PFSK-1 (cell line): ENCODE measurements at regions not wholly inside any gene's neighbourhood (a gene's known extent, or its start where the extent isn't known, plus 50 kb on each side); places are given as distances from the start of the nearest gene placed in this dataset.

ENCODE experiments used
- FOXP2 ChIP-seq: optimal IDR thresholded peaks from 2 replicates; pipeline ENCODE3; 2011; ENCODE audit warnings: borderline replicate concordance, control low read depth, inconsistent platforms; ENCODE audit not compliant: insufficient read depth; ENCODE audit errors: extremely low read length, extremely low read depth
- POLR2AphosphoS5 ChIP-seq: IDR thresholded peaks from 2 replicates; pipeline ENCODE4 v1.6.1; 2012; ENCODE audit warnings: low read depth, mild to moderate bottlenecking, control low read depth, low read length, moderate library complexity
- SIN3A ChIP-seq: IDR thresholded peaks from 2 replicates; pipeline ENCODE4 v1.6.1; 2012; ENCODE audit warnings: mild to moderate bottlenecking, low read length, moderate library complexity, borderline replicate concordance; ENCODE audit not compliant: insufficient read depth
- TAF1 ChIP-seq: IDR thresholded peaks from 2 replicates; pipeline ENCODE4 v1.6.1; 2012; ENCODE audit warnings: low read length, control low read depth, borderline replicate concordance; ENCODE audit not compliant: insufficient read depth
- TF ChIP-seq, protein P1 (sequence below), 2 experiments: IDR thresholded peaks; 2 replicates each; pipeline versions ENCODE4 v1.6.1 to v1.8.0; 2011 to 2012; ENCODE audit warnings: low read depth in 2 of 2, low read length in 2 of 2, control low read depth in 1 of 2, inconsistent platforms in 1 of 2, mild to moderate bottlenecking in 1 of 2, moderate library complexity in 1 of 2; ENCODE audit not compliant: insufficient read depth in 1 of 2

DNA sequence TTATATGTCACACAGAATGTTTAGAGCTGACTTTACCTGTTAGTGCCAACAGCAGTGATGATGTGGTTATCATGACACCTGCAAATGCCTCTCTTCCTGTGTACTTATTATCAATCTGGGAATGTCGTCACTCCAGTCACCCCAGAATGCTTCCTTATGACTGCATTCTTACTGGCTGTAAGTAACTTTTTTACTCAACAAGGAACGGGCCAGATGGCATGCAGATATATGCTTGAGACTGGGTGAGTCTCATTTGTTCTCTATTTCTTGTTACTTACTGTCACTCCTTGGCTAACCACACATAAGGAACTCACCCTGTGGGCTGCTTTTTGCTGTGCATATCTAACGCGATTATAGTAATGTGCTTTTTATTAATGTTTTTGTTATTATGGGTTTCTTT is 385.5 kb upstream of the MEF2C start:
- TF ChIP-seq TAF1 (no peak), POLR2AphosphoS5 (no peak), SIN3A (no peak), FOXP2 (no peak)
- TF ChIP-seq, protein P1, sequence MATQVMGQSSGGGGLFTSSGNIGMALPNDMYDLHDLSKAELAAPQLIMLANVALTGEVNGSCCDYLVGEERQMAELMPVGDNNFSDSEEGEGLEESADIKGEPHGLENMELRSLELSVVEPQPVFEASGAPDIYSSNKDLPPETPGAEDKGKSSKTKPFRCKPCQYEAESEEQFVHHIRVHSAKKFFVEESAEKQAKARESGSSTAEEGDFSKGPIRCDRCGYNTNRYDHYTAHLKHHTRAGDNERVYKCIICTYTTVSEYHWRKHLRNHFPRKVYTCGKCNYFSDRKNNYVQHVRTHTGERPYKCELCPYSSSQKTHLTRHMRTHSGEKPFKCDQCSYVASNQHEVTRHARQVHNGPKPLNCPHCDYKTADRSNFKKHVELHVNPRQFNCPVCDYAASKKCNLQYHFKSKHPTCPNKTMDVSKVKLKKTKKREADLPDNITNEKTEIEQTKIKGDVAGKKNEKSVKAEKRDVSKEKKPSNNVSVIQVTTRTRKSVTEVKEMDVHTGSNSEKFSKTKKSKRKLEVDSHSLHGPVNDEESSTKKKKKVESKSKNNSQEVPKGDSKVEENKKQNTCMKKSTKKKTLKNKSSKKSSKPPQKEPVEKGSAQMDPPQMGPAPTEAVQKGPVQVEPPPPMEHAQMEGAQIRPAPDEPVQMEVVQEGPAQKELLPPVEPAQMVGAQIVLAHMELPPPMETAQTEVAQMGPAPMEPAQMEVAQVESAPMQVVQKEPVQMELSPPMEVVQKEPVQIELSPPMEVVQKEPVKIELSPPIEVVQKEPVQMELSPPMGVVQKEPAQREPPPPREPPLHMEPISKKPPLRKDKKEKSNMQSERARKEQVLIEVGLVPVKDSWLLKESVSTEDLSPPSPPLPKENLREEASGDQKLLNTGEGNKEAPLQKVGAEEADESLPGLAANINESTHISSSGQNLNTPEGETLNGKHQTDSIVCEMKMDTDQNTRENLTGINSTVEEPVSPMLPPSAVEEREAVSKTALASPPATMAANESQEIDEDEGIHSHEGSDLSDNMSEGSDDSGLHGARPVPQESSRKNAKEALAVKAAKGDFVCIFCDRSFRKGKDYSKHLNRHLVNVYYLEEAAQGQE (IDR thresholded peaks at IDR 0.05; ENCODE audit: insufficient read depth in 1 of 2, low read depth in 2 of 2, low read length in 2 of 2): no peak

DNA sequence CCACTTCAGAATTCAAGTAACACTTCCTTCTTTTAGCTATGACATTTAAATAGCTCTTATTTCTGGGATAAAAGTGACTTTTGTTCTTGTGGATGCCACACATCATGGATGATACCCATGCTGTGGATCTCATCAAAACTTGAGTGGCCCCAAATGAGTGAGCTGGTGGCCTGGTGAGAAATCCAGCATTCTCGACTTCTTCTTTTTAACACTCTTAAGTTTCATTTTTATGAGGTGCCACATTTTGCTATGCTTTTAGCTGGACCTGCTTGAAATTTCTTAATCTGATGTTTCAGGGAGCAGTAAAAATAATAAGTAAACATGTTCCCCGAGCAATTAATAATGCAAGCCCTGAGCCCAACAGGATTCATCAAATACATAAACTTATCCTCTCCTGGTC is 384.8 kb upstream of the MEF2C start:
- TF ChIP-seq SIN3A (no peak), FOXP2 (no peak), TAF1 (no peak), POLR2AphosphoS5 (no peak)
- TF ChIP-seq, protein P1 (IDR thresholded peaks at IDR 0.05; ENCODE audit: insufficient read depth in 1 of 2, low read depth in 2 of 2, low read length in 2 of 2): no peak

DNA sequence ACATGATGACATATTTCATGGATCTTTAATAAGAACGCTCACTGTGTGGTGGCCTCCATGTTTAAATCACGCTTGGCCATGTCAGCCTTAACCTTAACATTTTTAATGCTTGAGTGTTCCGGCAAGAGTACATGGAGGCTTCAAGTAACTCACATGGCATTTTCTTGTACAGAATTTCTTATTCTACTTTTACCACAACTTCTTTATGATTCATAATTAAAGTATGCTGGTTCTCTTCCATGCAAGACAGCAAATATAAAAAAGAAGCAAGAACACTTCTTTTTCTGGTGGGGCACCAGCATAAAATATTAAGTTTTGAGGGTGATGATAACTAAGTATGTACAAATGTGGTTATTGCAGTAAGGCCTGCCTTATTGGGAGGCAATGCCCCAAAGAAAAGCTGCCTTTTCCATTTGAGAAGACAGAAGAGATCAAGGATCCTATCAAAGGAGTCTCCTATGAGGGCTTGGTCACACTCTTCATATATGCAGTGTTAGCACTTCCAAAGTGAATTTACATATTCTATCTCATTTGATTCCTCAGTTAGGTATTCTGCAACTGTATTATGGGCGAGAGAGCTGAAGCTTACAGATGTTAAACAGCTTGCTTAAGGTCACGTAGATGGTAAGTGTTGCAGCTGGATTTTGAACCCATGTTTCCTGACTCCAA is 382.7 kb upstream of the MEF2C start:
- TF ChIP-seq TAF1 (no peak), FOXP2 (no peak), POLR2AphosphoS5 (no peak), SIN3A (no peak)
- TF ChIP-seq, protein P1 (IDR thresholded peaks at IDR 0.05; ENCODE audit: insufficient read depth in 1 of 2, low read depth in 2 of 2, low read length in 2 of 2): no peak

DNA sequence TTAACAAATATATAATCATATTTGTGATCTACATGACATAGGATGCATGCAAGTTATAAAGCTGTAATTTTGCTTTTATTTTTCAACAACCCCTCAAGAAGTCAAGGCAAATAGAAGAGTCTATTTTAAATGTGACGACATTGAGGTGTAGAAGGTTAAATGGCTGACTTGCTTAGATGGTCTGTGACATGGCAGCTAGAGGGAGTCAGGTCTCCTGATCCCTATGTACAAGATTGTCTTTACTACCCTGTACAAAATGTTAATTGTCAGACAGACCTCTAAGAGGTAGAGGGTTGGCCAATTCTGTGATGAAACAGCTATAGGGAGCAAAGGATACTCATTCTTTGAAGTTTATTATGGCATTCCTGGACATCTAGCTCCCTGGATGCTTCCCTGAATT is 380.9 kb upstream of the MEF2C start:
- TF ChIP-seq TAF1: no peak
- no peak for TF ChIP-seq SIN3A
- TF ChIP-seq POLR2AphosphoS5: no peak
- TF ChIP-seq, protein P1 (IDR thresholded peaks at IDR 0.05; ENCODE audit: insufficient read depth in 1 of 2, low read depth in 2 of 2, low read length in 2 of 2): no peak

DNA sequence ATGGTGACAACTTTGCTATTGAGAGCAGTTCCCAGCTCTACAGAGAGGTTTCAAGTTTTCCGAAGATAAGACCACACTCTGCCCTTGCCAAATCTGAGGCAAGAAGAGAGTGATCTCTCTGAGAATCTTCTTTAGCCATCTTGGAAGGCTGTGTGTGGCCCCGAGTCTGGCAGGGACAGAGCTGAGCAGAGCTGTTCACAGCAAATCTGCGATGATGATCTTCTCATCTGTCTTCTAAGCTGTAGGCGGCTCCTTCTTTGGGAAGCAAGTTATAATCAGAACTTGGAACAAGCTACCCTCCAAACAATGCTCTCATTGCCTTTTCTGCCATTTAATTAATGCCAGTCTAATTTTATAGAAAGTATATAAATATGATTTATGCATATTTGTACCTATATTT is 379.0 kb upstream of the MEF2C start:
- TF ChIP-seq, protein P1 (IDR thresholded peaks at IDR 0.05; ENCODE audit: insufficient read depth in 1 of 2, low read depth in 2 of 2, low read length in 2 of 2): no peak
- TF ChIP-seq SIN3A (no peak), FOXP2 (no peak), TAF1 (no peak), POLR2AphosphoS5 (no peak)
